ENCODE measurements at regions not wholly inside any gene's neighbourhood (a gene's known extent, or its start where the extent isn't known, plus 50 kb on each side); places are given as distances from the start of the nearest gene placed in this dataset.
"Not testable (repeated sequence)": the region's sequence is repeated elsewhere in the genome, so short reads cannot be mapped to it uniquely, and the experiment has no call there.

GRCh38 chr18:76715012-76715610 lies 107.2 kb upstream of the ZNF236 start:
- DNase-seq, result no peak

GRCh38 chr18:76713432-76713831 lies 108.9 kb upstream of the ZNF236 start:
- no peak for DNase-seq

- DNase-seq, result no peak
These were observed 109.7 kb upstream of the ZNF236 start for GRCh38 chr18:76712511-76713140.

GRCh38 chr18:76710646-76711520 lies 111.5 kb upstream of the ZNF236 start:
- DNase-seq, result no peak

- peak; percentile 56 for DNase-seq
These were observed 112.4 kb upstream of the ZNF236 start for GRCh38 chr18:76709659-76710645.

- DNase-seq, result no peak
These were observed 113.5 kb upstream of the ZNF236 start for GRCh38 chr18:76708722-76709353.

- DNase-seq, result no peak
These were observed 114.2 kb upstream of the ZNF236 start for GRCh38 chr18:76708071-76708721.

GRCh38 chr18:76707534-76707933 lies 114.8 kb upstream of the ZNF236 start:
- no peak for DNase-seq

GRCh38 chr18:76704589-76704988 lies 117.8 kb upstream of the ZNF236 start:
- not testable (repeated sequence) for DNase-seq

GRCh38 chr18:76699923-76700322 lies 122.4 kb upstream of the ZNF236 start:
- DNase-seq, result no peak

GRCh38 chr18:76697441-76697901 lies 124.9 kb upstream of the ZNF236 start:
- DNase-seq, result no peak

- no peak for DNase-seq
These were observed 130.6 kb upstream of the ZNF236 start for GRCh38 chr18:76691800-76692199.

GRCh38 chr18:76689646-76690264 lies 132.6 kb upstream of the ZNF236 start:
- no peak for DNase-seq

GRCh38 chr18:76688724-76689472 lies 133.5 kb upstream of the ZNF236 start:
- DNase-seq, result no peak

- DNase-seq, result no peak
These were observed 134.9 kb upstream of the ZNF236 start for GRCh38 chr18:76687304-76687962.

- no peak for DNase-seq
These were observed 135.6 kb upstream of the ZNF236 start for GRCh38 chr18:76686737-76687231.

- no peak for DNase-seq
These were observed 136.5 kb upstream of the ZNF236 start for GRCh38 chr18:76685860-76686259.

GRCh38 chr18:76685402-76685801 lies 137.0 kb upstream of the ZNF236 start:
- DNase-seq, result no peak

GRCh38 chr18:76684265-76684664 lies 138.1 kb upstream of the ZNF236 start:
- DNase-seq, result no peak

- no peak for DNase-seq
These were observed 142.4 kb upstream of the ZNF236 start for GRCh38 chr18:76679945-76680344.
